WI38 (cell line): ENCODE measurements at regions not wholly inside any gene's neighbourhood (a gene's known extent, or its start where the extent isn't known, plus 50 kb on each side); places are given as distances from the start of the nearest gene placed in this dataset.
"Not testable (repeated sequence)": the region's sequence is repeated elsewhere in the genome, so short reads cannot be mapped to it uniquely, and the experiment has no call there.

ENCODE experiments used
- H3K4me3 ChIP-seq: 2 replicates; pipeline ENCODE4 v1.5.1; 2011; ENCODE audit warnings: low read depth, mild to moderate bottlenecking, control low read depth, low read length
- TF ChIP-seq, protein P1 (sequence below): IDR thresholded peaks from 2 replicates; pipeline ENCODE4 v1.5.1; 2012; ENCODE audit warnings: low read depth, mild to moderate bottlenecking, control low read depth, low read length

DNA sequence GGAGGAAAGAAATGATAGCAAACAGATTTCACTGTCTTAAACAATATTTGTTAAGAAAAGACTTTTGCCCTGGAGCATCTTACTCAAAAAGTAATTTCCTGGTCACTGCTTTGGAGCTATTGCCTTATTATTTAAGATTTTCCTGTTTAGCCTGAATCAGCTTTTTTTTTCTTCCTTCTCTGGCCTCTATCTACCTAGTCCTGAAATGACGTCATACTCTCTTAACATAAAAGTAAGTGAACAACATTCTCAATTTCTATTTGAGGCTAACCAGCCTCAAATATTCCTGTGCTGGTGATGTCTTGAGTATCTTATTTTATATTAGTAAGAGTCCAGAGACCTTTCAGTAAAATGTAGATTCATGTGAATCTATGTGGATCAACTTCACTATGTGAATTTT, 221.9 kb upstream of the ALCAM start:
- H3K4me3 ChIP-seq = no peak overlapping the region
- TF ChIP-seq, protein P1, sequence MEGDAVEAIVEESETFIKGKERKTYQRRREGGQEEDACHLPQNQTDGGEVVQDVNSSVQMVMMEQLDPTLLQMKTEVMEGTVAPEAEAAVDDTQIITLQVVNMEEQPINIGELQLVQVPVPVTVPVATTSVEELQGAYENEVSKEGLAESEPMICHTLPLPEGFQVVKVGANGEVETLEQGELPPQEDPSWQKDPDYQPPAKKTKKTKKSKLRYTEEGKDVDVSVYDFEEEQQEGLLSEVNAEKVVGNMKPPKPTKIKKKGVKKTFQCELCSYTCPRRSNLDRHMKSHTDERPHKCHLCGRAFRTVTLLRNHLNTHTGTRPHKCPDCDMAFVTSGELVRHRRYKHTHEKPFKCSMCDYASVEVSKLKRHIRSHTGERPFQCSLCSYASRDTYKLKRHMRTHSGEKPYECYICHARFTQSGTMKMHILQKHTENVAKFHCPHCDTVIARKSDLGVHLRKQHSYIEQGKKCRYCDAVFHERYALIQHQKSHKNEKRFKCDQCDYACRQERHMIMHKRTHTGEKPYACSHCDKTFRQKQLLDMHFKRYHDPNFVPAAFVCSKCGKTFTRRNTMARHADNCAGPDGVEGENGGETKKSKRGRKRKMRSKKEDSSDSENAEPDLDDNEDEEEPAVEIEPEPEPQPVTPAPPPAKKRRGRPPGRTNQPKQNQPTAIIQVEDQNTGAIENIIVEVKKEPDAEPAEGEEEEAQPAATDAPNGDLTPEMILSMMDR = no peak

DNA sequence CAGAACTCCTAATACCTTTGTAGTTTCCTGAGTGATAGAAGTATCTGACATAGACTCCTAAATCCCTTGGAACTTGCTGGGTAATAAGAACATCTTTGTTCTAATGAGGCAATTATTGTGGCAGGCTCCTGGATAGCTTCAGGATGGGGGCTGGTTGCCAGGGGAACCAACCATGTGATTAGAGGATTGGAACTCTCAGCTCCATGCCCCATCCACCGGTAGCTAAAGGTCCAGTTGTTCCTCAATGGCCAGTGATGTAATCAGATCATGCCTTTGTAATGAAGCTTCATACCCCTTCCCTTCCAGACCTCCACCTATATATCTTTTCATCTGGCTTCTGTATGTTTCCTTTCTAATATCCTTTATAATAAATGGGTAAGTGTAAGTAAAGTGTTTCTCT, 221.2 kb upstream of the ALCAM start:
- H3K4me3 ChIP-seq = no peak overlapping the region
- TF ChIP-seq, protein P1 = no peak

DNA sequence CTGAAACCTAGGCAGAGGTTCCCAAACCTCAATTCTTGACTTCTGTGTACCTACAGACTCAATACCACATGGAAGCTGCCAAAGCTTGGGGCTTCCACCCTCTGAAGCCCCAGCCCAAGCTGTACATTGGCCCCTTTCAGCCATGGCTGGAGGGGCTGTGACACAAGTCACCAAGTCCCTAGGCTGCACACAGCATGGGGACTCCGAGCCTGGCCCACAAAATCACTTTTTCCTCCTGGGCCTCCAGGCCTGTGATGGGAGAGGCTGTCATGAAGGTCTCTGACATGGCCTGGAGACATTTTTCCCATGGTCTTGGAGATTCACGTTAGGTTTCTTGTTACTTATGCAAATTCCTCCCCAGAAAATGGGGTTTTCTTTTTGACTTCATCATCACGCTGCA, 217.5 kb upstream of the ALCAM start:
- not testable (repeated sequence) for H3K4me3 ChIP-seq

DNA sequence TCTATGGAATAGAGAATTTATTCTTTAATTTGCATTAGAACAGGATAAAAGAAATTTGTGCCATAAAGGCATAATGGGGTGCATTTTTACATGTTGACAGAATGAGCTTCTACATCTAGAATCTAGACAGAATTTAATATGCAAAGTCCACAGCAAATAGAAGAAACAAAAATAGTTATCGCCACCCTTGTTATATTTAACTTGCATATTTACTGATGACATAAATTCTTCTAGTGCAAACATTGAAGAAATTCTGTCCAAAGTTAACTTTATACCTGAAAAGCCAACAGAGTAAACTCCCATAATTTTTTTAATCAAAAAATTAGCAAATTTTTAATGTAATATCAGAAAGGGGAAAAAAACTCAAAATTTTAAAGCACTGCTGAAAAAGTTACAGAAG, 213.7 kb upstream of the ALCAM start:
- TF ChIP-seq, protein P1 = no peak
- H3K4me3 ChIP-seq = no peak overlapping the region

DNA sequence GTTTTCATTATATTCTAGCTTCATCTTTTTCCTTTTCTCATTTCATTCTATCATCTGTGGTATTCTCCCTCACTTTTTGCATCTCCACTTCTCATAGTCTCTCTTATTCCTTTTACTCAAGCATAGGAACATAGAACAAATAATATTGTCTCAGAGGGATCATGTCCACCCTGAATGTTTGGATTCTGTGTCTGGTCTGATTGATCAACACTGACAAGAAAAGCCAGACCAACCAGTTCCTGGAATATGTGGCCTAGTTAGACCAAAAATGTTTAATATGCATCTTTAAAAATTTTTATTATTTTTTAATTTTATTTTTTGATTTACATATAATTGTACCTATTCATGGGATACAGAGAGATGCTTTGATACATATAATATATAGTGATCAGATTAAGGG, 212.0 kb upstream of the ALCAM start:
- TF ChIP-seq, protein P1 = no peak

DNA sequence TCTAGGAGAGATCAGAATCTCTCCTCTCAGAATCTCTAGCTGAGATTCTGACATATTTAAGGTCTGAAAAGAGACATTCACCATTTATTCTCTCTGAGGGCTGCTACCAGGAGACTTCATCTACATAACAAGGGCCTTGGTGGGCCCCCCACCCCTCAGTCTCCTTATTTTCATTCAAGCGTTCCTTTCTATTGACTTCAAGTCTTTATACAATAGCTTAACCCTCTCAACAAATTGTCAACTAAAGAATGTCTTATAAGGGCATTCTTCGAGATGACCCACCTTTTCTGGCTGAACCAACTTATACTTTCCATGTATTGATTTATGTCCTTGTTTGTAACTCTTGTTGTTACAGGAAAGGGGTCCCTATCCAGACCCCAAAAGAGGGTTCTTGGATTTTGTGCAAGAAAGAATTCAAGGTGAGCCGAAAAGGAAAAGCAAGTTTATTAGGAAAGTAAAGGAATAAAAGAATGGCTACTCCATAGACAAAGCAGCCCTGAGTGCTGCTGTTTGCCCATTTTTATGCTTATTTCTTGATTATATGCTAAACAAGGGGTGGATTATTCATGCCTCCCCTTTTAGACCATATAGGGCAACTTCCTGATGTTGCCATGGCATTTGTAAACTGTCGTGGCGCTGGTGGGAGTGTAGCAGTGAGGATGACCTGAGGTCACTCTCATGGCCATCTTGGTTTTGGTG, 209.5 kb upstream of the ALCAM start:
- TF ChIP-seq, protein P1 = no peak
- H3K4me3 ChIP-seq = no peak overlapping the region

More for the DNA sequence above, 212.0 kb upstream of the ALCAM start:
- H3K4me3 ChIP-seq = no peak overlapping the region

DNA sequence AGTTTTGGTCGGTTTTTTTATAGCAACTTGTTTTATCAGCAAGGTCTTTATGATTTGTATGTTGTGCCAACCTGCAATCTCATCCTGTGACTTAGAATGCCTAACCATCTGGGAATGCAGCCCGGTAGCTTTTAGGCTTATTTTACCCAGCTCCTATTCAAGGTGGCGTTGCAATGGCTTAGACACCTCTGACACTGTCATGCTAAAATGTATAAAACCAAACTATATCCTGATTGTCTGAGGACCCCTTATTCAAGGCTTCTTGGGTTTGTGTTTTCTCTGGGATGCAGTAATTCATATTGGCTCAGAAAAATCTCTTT, 209.0 kb upstream of the ALCAM start:
- no peak overlapping the region for H3K4me3 ChIP-seq
- TF ChIP-seq, protein P1 = no peak

DNA sequence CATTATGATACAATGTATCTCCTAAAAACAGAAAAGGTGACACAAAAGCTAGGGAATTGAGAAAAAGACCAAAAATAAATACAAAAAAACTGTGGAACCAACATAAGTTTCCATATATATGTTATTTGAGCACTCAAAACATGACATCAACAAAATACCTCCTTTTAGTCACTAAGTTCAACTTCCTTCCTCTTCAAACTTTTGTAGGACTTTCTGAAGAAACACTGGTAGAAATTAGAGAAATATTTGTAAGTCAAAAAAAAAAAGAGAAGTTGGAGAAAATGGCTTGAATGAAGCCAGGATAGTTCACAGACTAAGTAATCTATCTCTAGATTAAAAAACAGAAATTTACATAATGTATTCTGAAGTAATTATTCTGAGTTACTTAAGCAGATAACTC, 208.4 kb upstream of the ALCAM start:
- no peak overlapping the region for H3K4me3 ChIP-seq
- TF ChIP-seq, protein P1 = no peak
